Activated CD4-positive, alpha-beta memory T cell treated with anti-CD3 and anti-CD28 coated beads, Interleukin-2, amount 10 ng/mL, durations not matched to agents 7 days and 5 days (primary cell): ENCODE measurements at regions not wholly inside any gene's neighbourhood (a gene's known extent, or its start where the extent isn't known, plus 50 kb on each side); places are given as distances from the start of the nearest gene placed in this dataset.

Experiments used
- CTCF ChIA-PET: fragments of 350-600 bp; sonication (Branson Sonifier 250); formaldehyde crosslinking; loops from one replicate; lab custom pipeline; 2021; ENCODE audit warnings: antibody characterized with exemption, inconsistent platforms; lab: Charles Lee
- POLR2A ChIA-PET: fragments of 350-600 bp; sonication (Branson Sonifier 250); formaldehyde crosslinking; loops from one replicate; lab custom pipeline; 2021; ENCODE audit warnings: antibody characterized with exemption; lab: Charles Lee
- DNase-seq: peaks from one replicate; pipeline ENCODE4 v3.0.0-alpha.2; 2020
- H3K27ac Mint-ChIP-seq: one replicate; pipeline ENCODE4 v1.8.0; 2021; ENCODE audit warnings: mild to moderate bottlenecking, mixed read lengths
- H3K27me3 Mint-ChIP-seq: one replicate; pipeline ENCODE4 v1.8.0; 2021; ENCODE audit warnings: mixed read lengths
- H3K36me3 Mint-ChIP-seq: one replicate; pipeline ENCODE4 v1.8.0; 2021; ENCODE audit warnings: low read depth, mixed read lengths
- H3K4me1 Mint-ChIP-seq: one replicate; pipeline ENCODE4 v1.8.0; 2021; ENCODE audit warnings: mixed read lengths
- H3K4me3 Mint-ChIP-seq: one replicate; pipeline ENCODE4 v1.8.0; 2021; ENCODE audit warnings: mild to moderate bottlenecking, mixed read lengths
- H3K9me3 Mint-ChIP-seq: one replicate; pipeline ENCODE4 v1.8.0; 2021; ENCODE audit warnings: mixed read lengths

GRCh38 chr4:174438711-174439110 lies 83.6 kb downstream of the HPGD start:
- POLR2A ChIA-PET = no interaction called here
- CTCF ChIA-PET = no interaction called here
- H3K4me3 Mint-ChIP-seq = no peak overlapping the region
- H3K4me1 Mint-ChIP-seq = no peaks in the 10 kb centered on the region
- H3K27me3 Mint-ChIP-seq = no peaks in the 10 kb centered on the region
- no peak overlapping the region for H3K27ac Mint-ChIP-seq
- no peaks in the 10 kb centered on the region for H3K36me3 Mint-ChIP-seq
- H3K9me3 Mint-ChIP-seq = peaks cover 2% of the 10 kb centered on the region
- no peak for DNase-seq

GRCh38 chr4:174437749-174438148 lies 84.5 kb downstream of the HPGD start:
- Mint-ChIP-seq H3K9me3 (peaks cover 2% of the 10 kb centered on the region), H3K36me3 (no peaks in the 10 kb centered on the region), H3K27me3 (no peaks in the 10 kb centered on the region), H3K4me1 (no peaks in the 10 kb centered on the region), H3K4me3 (no peak overlapping the region), H3K27ac (no peak overlapping the region)
- DNase-seq = no peak
- ChIA-PET CTCF (no interaction called here), POLR2A (no interaction called here)

- Mint-ChIP-seq H3K36me3 (no peaks in the 10 kb centered on the region), H3K4me1 (no peaks in the 10 kb centered on the region), H3K9me3 (peaks cover 2% of the 10 kb centered on the region), H3K27me3 (no peaks in the 10 kb centered on the region), H3K4me3 (no peak overlapping the region), H3K27ac (no peak overlapping the region)
- ChIA-PET CTCF (no interaction called here), POLR2A (no interaction called here)
- DNase-seq = no peak
These were observed 85.0 kb downstream of the HPGD start for GRCh38 chr4:174437324-174437723.

- CTCF ChIA-PET = no interaction called here
- no peaks in the 10 kb centered on the region for H3K36me3 Mint-ChIP-seq
- DNase-seq = no peak
- H3K27ac Mint-ChIP-seq = no peak overlapping the region
- H3K9me3 Mint-ChIP-seq = peaks cover 2% of the 10 kb centered on the region
- no peak overlapping the region for H3K4me3 Mint-ChIP-seq
- POLR2A ChIA-PET = no interaction called here
- H3K27me3 Mint-ChIP-seq = no peaks in the 10 kb centered on the region
- H3K4me1 Mint-ChIP-seq = no peaks in the 10 kb centered on the region
These were observed 85.9 kb downstream of the HPGD start for GRCh38 chr4:174436377-174436776.

GRCh38 chr4:174435974-174436373 lies 86.3 kb downstream of the HPGD start:
- ChIA-PET POLR2A (no interaction called here), CTCF (no interaction called here)
- DNase-seq = no peak
- Mint-ChIP-seq H3K4me1 (no peaks in the 10 kb centered on the region), H3K27me3 (no peaks in the 10 kb centered on the region), H3K27ac (no peak overlapping the region), H3K4me3 (no peak overlapping the region), H3K9me3 (peaks cover 2% of the 10 kb centered on the region), H3K36me3 (no peaks in the 10 kb centered on the region)

GRCh38 chr4:174434455-174434854 lies 87.8 kb downstream of the HPGD start:
- ChIA-PET CTCF (no interaction called here), POLR2A (interaction anchor here (0.9 kb wide), 1 partner anchor 87 kb away, joined by 4 read pairs; no protein-coding TSS in a partner anchor)
- no peak for DNase-seq
- H3K27ac Mint-ChIP-seq = no peak overlapping the region
- no peaks in the 10 kb centered on the region for H3K36me3 Mint-ChIP-seq
- H3K9me3 Mint-ChIP-seq = peaks cover 2% of the 10 kb centered on the region
- H3K4me1 Mint-ChIP-seq = no peaks in the 10 kb centered on the region
- H3K4me3 Mint-ChIP-seq = no peak overlapping the region
- H3K27me3 Mint-ChIP-seq = no peaks in the 10 kb centered on the region

GRCh38 chr4:174430576-174430975 lies 91.7 kb downstream of the HPGD start:
- CTCF ChIA-PET = no interaction called here
- no peak overlapping the region for H3K27ac Mint-ChIP-seq
- no peaks in the 10 kb centered on the region for H3K4me1 Mint-ChIP-seq
- no peaks in the 10 kb centered on the region for H3K27me3 Mint-ChIP-seq
- DNase-seq = no peak
- POLR2A ChIA-PET = no interaction called here
- no peaks in the 10 kb centered on the region for H3K9me3 Mint-ChIP-seq
- H3K4me3 Mint-ChIP-seq = no peak overlapping the region
- H3K36me3 Mint-ChIP-seq = no peaks in the 10 kb centered on the region

- Mint-ChIP-seq H3K36me3 (no peaks in the 10 kb centered on the region), H3K9me3 (no peaks in the 10 kb centered on the region), H3K4me3 (no peak overlapping the region), H3K4me1 (no peaks in the 10 kb centered on the region), H3K27me3 (no peaks in the 10 kb centered on the region), H3K27ac (no peak overlapping the region)
- ChIA-PET CTCF (no interaction called here), POLR2A (no interaction called here)
- DNase-seq = no peak
These were observed 92.4 kb downstream of the HPGD start for GRCh38 chr4:174429701-174430410.

- Mint-ChIP-seq H3K9me3 (no peaks in the 10 kb centered on the region), H3K27me3 (no peaks in the 10 kb centered on the region), H3K4me3 (no peak overlapping the region), H3K27ac (no peak overlapping the region), H3K36me3 (no peaks in the 10 kb centered on the region), H3K4me1 (peaks cover 9% of the 10 kb centered on the region)
- CTCF ChIA-PET = no interaction called here
- POLR2A ChIA-PET = no interaction called here
- no peak for DNase-seq
These were observed 94.6 kb downstream of the HPGD start for GRCh38 chr4:174427571-174428140.

- H3K4me3 Mint-ChIP-seq = no peak overlapping the region
- H3K27me3 Mint-ChIP-seq = no peaks in the 10 kb centered on the region
- H3K27ac Mint-ChIP-seq = no peak overlapping the region
- POLR2A ChIA-PET = no interaction called here
- peaks cover 12% of the 10 kb centered on the region for H3K4me1 Mint-ChIP-seq
- no peaks in the 10 kb centered on the region for H3K9me3 Mint-ChIP-seq
- CTCF ChIA-PET = no interaction called here
- no peaks in the 10 kb centered on the region for H3K36me3 Mint-ChIP-seq
- no peak for DNase-seq
These were observed 96.6 kb downstream of the HPGD start for GRCh38 chr4:174425669-174426068.

GRCh38 chr4:174423257-174423944 lies 98.9 kb downstream of the HPGD start:
- Mint-ChIP-seq H3K27ac (peak overlapping the region; percentile 47), H3K4me3 (no peak overlapping the region), H3K4me1 (peaks cover 18% of the 10 kb centered on the region), H3K36me3 (no peaks in the 10 kb centered on the region), H3K27me3 (no peaks in the 10 kb centered on the region), H3K9me3 (no peaks in the 10 kb centered on the region)
- CTCF ChIA-PET = no interaction called here
- no peak for DNase-seq
- POLR2A ChIA-PET = no interaction called here

GRCh38 chr4:174422893-174423256 lies 99.4 kb downstream of the HPGD start:
- no peak for DNase-seq
- peaks cover 18% of the 10 kb centered on the region for H3K4me1 Mint-ChIP-seq
- no peaks in the 10 kb centered on the region for H3K9me3 Mint-ChIP-seq
- ChIA-PET POLR2A (no interaction called here), CTCF (no interaction called here)
- H3K4me3 Mint-ChIP-seq = no peak overlapping the region
- H3K36me3 Mint-ChIP-seq = no peaks in the 10 kb centered on the region
- no peak overlapping the region for H3K27ac Mint-ChIP-seq
- no peaks in the 10 kb centered on the region for H3K27me3 Mint-ChIP-seq

- Mint-ChIP-seq H3K36me3 (no peaks in the 10 kb centered on the region), H3K4me3 (no peak overlapping the region), H3K27ac (peak overlapping the region; percentile 27), H3K4me1 (peaks cover 18% of the 10 kb centered on the region), H3K9me3 (no peaks in the 10 kb centered on the region), H3K27me3 (peaks cover 5% of the 10 kb centered on the region)
- CTCF ChIA-PET = no interaction called here
- DNase-seq = no peak
- POLR2A ChIA-PET = no interaction called here
These were observed 102.0 kb downstream of the HPGD start for GRCh38 chr4:174420316-174420715.
